GM19438 (cell line): ENCODE measurements at regions not wholly inside any gene's neighbourhood (a gene's known extent, or its start where the extent isn't known, plus 50 kb on each side); places are given as distances from the start of the nearest gene placed in this dataset.

Experiments
- ATAC-seq: cut with Tn5 transposase; IDR thresholded peaks from one replicate; pipeline ENCODE4 v1.9.1; 2021; ENCODE audit warnings: low read depth; ENCODE audit not compliant: unreplicated experiment

DNA sequence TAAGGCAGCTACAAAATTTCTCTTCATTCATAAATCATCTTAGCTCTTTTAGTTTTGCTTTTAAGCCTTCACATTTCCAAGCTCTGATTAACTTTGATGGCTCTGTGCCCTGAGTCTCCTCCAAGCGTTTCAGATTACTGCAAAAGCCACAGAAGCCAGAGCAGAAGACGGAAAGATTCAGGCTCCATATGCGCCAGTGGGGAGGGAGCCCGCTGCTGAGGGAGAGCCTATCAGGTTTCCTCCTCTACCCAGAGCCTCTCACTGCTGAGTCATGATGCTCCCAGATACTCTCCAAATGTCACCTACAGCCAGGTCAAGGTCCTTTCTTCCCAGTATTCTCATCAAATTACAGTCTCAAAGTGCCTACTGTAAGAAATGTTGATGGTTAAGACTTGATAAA lies 193.6 kb downstream of the RAP2A start:
- no peak for ATAC-seq

DNA sequence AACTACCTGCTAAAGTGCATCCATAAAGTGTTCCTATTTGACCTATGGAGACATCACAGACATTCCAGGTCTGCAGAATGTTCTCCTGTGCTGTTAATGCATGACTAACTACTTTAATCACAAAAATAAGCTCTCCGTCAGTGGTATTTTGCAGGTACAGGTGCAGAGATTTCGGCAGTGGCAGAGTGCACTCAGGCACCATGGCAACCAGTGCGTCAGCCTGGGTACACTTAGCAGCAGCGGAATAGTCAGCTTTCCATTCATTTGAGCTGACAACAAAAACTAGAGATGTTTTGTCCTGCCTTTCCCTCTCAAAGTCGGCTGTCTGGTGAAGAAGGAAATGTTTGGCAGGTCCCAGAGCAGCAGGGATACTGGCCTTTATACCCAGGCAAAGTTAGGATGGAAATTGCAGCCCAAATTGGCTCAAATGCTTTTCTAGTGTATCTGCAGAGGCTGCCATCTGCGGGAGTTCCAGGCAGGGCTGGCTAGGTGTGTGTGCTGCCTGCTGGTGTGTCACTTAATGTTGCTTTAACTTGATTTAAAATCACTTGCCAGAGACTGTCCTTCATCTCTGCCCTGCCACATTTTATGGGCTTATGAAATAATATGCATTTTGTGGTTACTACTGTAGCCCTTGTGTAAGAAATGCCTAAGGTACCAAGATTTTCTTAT lies 195.8 kb downstream of the RAP2A start:
- ATAC-seq, result no peak

DNA sequence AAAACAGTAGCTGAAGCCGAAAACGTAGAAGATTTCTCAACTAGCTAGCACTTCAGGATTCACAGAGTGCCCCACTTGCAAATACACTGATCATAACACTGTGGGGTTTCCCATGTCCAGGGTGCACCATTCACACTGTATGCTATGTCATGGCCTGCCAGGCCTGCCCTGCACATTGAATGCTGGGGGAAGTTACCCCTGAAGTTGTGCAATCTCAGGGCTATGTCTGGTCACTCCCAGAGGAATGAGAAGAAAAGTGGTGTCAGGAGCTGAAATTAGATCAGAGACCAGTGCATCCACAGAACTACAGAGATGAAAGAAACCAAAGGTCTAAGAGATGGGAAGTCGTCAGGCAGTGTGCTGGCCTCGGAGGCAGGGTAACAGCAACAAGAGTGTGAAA lies 196.8 kb downstream of the RAP2A start:
- no peak for ATAC-seq

DNA sequence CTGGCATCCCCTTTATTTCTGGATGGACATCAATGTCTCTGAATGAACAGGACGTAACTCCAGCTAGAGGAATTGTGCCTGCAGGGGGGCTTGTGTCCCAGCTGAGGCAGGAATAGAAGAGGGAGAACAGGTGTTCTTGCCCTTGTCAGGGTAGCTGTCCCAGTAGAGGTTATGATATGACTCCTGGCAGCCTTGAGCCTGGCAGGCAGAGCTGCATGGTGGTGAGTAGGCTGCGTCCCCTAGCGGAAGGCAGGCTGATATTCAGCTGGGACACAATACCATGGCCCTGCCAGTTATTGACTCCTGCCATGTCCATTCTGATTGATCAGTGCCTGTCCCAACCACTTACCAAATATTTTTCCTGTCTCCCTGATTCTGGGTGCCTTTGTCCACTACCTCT lies 197.2 kb downstream of the RAP2A start:
- ATAC-seq, result no peak

DNA sequence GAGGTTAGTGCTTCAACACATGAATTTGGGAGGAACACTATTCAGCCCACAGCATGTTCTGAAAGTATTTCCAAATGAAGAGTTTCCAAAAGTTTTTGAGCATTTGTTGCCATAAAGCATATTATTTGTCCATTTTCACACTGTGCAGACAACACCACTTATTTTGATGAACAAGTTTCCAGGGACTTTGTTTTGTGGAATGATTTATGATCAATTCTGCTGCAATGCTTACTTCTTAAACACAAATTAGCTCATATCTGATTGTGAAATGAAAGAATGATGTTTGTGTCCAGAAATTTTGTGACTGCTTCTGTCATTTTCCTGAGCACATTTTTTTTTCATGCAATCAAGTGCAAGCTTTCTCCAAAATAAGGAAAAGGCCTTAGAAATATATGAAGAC lies 205.3 kb downstream of the RAP2A start:
- ATAC-seq, result no peak

DNA sequence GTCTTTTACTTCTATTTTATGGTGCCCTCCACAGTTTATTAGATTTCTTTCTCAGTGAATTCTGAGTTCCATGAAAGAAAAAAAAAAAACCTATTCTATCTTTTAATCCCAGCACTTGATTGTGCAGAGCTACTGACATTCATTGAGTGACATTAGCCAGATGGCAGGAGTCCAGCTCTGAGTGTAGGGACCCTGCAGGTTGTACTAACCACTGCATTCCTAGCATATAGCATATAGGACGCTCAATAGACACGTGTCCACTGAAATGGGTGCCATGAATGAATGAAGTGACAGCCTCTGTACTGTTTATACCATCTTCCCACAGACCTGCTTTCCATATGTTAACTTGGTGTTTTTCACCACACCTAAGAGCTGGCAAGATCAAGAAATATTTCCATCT lies 206.3 kb downstream of the RAP2A start:
- no peak for ATAC-seq

DNA sequence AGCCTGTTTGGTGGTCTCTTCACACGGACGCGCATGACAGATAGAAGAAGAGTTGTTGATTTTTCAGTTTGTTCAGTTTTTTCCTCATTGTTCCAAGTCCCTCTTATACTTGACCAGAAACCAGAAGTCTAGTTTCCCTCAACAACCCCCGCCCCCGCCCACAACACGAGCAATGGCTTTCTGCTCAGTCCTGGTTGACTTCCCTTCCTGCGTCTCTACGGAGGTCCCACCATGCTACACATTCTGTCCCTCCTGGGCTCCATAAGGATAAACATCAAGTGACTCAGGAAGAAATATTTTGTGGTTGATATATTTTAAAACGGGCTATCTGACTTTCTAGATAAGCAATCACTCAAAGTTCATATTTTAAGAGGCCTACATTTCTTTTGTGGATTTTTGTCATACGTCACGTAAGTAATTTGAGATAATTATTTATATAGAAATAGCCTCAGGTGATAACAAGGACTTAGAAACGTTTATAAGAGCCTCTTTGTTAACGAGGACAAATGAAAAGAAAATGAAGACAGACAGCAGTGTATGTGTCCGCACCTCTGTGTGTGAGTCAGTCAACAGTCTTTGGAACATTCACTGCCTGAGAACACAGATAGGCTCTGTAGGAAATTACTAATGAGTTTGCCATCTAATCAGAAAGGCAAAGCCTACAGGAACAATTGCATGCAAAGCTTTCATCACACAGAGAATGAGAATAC lies 214.4 kb downstream of the RAP2A start:
- ATAC-seq, result no peak

DNA sequence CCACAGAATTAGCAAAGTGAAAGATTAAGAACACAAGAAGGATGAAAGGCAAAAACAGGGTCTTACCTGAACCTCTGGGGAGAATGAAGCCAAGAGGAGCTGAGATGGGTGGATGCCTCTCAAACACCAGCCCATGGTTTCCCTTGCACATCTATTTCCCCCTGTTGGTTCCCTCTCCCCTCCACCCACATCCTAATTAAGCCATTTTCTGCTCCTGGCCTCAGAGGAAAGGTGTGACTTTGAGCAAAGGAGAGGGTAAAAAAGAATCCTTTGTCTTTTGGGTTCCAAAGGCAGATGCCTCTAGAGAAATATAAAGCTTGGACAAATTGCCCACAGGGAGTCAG lies 214.9 kb downstream of the RAP2A start:
- no peak for ATAC-seq

DNA sequence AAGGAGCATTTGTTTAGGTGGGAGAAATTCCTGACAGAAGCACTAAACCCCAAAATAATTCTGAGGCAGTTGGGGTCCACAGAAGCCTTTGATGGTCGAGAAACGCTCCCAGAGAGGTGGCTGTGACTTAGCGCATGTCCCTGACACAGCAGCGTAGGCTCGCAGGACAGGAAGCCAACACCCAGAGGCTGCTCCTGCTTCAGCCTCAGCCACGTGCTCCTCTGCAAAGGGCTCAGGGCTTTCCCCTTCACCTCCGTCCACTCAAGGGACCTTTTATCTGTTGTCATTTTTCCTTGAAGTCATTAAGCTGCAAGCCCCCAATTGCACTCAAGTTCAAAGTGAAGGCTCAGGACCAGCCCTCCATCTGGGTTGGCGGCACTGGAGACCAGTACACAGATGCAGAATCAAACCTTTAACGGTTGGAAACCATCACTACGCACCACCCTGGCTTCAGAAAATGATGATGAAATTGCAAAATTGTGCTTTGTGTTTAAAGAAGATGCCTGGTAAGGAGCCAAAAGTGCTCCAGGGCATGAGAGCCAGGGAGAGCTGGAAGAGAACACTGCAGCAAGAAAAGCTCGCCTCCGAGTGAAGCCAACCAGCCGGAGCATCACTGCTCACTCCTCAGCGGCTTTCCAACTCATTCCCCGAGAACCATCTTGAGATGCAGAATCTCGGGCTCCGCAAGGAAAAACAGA lies 219.6 kb downstream of the RAP2A start:
- ATAC-seq, result no peak

DNA sequence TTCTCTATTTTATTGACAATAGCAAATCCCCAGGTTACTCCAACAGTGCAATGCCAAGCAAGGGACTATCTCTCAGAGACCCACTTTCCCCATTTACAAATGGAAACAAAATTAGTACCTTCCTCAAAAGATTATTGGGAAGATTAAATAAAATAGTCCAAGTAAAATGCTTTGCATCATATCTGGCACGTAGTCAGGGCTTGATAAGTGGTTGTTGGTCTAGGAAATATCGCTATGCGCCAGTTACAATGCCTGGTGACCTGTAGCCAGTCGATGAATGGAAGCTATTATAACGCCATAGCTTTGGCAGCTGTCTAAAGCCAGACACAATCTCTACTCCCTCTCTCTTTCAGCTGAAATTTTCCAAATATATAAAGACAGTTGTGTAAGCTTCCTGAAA lies 220.3 kb downstream of the RAP2A start:
- ATAC-seq, result no peak

DNA sequence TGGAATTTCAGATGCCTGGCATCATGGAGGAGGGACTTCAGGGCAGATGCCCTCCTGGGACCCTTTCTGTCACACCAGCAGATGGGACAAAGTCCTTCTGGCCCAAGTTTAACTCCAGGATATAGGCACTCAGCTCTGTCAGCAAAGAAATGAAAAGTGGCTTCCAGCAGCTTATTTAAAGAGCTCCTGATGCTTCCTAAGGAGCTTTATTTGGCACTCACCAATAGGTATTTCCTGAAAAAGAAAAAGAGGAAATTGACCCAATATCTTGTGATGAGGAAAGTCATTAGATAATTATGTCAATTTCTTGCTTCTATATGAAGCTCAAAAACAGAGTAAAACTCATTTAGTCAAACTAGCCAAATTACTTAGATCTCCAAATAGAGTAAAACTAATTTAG lies 224.6 kb downstream of the RAP2A start:
- ATAC-seq, result no peak

DNA sequence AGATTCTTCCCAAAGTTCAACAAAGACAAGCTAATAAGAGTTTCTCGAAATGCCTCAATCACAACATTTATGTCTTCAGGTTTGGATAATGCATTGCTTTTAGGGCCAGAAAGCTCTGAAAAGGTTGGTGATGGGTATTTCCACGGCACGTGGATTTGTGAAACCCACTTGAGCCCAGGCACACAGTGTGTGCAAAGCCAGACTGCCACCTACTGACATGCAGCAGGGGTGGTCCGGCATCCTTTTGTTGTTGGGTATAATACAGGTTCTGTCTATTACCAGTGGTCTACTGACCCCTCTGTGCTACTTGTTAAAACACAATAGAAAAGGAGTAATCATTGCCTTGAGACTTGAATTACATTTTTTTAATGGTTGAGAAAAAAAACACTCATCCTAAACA lies 225.6 kb downstream of the RAP2A start:
- ATAC-seq, result no peak

DNA sequence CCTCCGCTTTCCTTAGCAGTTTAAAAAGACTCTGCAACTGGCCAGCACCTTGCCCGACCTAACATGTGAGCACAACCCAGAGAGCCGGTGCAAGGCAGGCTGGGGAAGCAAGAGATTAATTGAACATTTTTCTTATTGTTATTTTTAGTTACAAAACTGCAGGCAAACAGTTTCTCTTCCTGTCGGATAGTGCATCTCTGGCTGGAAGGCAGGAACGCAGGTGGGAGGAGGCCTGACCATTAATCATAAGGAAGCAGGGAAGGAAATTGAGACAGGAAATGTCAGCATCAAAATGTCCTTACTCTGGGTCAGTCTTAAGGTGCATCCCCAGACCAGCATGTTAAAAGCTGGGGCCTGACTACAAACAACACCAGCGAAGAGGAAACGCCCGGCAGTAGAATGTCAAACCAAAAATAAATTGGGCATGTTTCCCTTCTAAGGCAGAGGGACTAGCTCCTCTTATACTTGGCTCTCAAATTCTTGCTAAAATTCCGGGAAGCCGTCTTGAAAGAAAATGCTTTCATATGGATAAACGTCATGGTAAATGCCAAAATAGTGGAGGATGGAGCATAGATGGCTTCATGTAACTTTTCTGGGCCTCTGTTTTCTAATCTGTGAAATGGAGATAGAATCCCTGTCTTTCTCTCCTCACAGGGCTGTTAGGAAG lies 226.8 kb downstream of the RAP2A start:
- no peak for ATAC-seq

DNA sequence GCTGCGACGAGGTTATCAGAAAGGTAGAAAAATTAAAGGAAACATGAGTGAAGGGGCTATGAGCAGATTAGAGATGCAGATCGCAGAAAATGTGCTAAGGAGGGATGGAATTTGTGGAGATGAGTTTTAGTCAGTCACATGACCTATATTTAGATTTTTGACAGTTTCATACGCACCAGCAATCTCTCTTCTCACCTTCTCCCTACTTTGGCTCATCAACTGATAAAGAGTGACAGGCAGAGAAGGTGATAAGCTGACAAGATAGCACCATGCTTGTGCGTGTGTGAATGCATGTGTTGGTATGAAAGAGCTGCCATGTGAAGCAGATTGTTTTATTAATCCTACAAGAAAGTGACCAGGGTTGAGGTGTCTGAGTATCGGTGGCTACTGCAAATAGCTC lies 252.6 kb downstream of the RAP2A start:
- ATAC-seq, result no peak

DNA sequence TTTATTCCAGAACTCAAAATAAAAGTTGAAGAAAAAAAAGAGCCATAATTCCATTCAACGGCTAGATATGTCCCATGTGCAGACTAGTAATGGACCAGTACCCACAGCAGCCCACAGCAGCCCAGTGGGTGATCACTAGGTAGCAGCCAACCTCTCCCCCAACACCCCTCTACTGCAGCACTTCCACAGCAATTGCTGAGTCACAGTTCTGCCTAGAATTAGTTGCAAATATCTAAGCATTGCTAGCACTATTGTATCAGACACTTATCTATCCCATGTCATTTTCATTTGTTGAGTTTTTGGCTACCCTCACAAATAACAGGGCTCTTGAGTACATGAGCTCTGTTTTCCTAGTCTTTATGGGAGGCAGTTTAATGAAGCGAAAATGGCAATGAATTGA lies 258.7 kb downstream of the RAP2A start:
- ATAC-seq, result no peak

DNA sequence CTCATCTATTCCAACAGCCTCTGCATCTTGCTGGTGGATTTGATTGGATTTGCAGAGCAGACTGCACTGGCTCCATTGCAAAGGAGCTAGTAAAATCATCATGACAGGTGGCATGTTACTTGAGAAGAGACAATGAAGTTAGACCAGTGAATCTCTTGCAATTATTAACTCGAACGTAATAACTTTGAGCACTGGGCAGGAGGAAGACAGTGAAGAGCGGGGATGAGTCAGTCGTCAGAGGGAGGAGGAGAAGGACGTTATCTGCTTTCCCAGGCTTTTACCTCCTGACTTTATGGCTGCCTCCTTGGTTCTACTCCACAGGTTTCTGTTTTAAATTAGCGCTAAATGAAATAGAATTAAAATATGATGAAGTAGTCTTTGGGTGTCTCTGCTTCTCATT lies 257.8 kb upstream of the IPO5 start:
- no peak for ATAC-seq

DNA sequence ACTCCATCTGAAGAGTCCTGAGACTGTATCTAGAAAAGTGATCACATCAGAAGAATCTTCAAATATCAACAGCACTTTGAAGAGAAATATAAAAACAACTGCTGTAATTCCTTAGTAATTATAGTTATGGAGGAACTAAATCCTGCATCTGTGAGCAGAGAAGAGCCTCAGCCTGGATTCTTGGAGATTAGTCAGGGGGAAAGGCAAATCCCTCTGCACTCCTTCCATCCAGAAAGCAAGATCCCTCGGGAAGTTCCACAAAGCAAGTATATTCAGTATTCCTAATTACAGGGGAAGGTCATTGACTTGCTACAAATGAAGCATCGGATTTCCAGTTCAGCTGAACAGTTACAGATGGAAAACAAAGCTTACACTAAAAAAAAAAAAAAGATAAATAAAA lies 256.6 kb upstream of the IPO5 start:
- ATAC-seq, result no peak

DNA sequence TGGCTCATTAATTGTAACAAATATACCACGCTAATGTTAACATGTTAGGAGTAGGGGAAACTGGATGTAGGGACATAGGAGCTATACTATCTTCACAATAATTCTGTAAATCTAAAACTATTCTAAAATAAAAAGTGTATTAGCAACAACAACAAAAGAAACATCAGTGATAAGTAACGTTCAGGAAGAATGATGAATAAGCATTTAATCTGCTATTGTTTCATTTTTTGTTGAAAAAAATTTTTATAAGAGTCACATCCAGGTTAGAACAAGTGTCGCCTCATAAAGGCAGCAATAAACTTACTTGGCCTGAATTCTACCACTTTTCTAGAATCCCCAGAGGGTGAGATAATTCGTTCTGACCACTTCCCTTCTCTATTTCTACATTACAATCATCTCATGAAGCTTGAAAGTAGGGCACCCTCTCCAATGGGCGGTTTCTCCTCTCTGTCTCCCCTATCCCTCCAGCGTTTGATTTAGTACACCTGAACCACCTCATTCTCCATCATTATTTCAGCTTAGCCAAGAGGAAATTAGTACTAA lies 253.1 kb upstream of the IPO5 start:
- ATAC-seq, result no peak

DNA sequence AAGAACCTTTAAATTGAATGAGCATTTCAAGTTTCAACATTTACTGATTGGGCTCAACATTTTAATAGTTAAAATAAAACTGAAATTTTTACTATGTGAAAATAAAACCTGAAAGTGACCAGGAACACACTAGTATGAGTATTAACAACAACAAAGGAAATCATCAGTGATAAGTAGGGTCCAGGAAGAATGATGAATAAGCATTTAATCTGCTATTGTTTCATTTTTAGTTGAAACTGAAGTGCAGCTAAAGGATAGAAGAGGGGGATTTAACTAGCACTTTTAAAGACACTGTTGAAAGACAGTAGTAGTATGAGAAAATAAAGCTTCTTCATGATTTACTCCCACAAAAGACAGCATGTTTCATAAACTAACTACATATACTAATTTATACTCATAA lies 250.9 kb upstream of the IPO5 start:
- ATAC-seq, result no peak

DNA sequence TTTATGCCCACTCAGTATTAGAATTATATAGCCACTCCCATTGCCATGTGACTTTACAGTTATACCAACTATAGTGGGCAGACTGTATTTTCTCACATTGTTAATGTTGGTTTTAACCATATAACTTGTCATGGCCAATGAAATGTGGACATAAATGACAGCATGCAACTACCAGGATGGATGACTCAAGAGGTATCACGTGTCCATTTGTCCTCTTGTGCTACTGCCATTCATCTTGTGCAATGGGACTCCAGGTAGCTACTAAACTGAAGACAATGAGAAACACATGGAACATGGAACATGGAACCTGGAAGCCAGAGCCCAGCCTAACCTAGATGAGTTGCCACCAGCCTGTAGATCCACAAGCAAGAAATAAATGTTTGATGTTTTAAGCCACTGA lies 242.7 kb upstream of the IPO5 start:
- ATAC-seq, result no peak

DNA sequence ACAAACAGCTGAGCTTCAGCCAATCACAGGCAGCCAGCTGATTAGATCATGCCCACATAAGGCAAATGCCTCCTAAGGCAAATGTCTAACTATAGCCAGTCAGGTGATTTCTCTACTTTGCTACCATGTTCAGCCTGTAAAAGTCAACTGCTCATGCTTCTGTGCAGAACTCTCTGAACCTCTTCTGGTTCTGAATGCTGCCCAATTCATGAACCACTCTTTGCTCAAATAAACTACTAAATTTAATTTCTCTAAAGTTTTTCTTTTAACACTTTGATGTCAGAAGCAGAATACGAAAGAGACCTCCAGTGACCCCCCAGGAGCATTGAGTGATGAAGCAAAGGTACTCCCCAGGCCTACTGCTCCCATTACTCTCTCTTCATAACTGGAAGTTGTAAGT lies 240.7 kb upstream of the IPO5 start:
- ATAC-seq, result no peak
